HUES64 (cell line): ENCODE measurements at regions not wholly inside any gene's neighbourhood (a gene's known extent, or its start where the extent isn't known, plus 50 kb on each side); places are given as distances from the start of the nearest gene placed in this dataset.

Experiments
- H3K27ac ChIP-seq: 2 replicates; pipeline ENCODE4 v1.7.0; 2013; ENCODE audit warnings: low read depth, low read length, inconsistent platforms
- H3K27me3 ChIP-seq: 2 replicates; pipeline ENCODE4 v1.6.1; 2013; ENCODE audit warnings: mild to moderate bottlenecking, low read length; ENCODE audit not compliant: insufficient read depth
- H3K36me3 ChIP-seq: 2 replicates; pipeline ENCODE4 v1.6.1; 2013; ENCODE audit warnings: mild to moderate bottlenecking, low read length; ENCODE audit not compliant: insufficient read depth
- H3K4me1 ChIP-seq: 2 replicates; pipeline ENCODE4 v1.6.1; 2013; ENCODE audit warnings: mild to moderate bottlenecking, low read length, moderate library complexity; ENCODE audit not compliant: insufficient read depth
- H3K4me3 ChIP-seq: 2 replicates; pipeline ENCODE4 v1.5.1; 2013; ENCODE audit warnings: mild to moderate bottlenecking, low read length, moderate library complexity
- H3K9ac ChIP-seq: 2 replicates; pipeline ENCODE4 v1.6.1; 2013; ENCODE audit warnings: mild to moderate bottlenecking, low read depth, low read length
- H3K9me3 ChIP-seq: 2 replicates; pipeline ENCODE4 v1.6.1; 2013; ENCODE audit warnings: low read depth, low read length; ENCODE audit not compliant: insufficient read depth
- WGBS: fragments of 150-250, 120-280 bp; methylation state at CpG from one replicate; pipeline ENCODE4 v1.1.7; 2013; ENCODE audit warnings: missing lambda C conversion rate; 5-methylcytosine and 5-hydroxymethylcytosine counted together

- Histone ChIP-seq H3K27ac (peak overlapping the region; percentile 3; the same call in 1 of the 2 replicates), H3K4me1 (peaks cover 10% of the 10 kb centered on the region; the same call in 1 of the 2 replicates), H3K9me3 (0 out of 2 replicates have a peak, but pooled peaks cover 2% of the 10 kb centered on the region), H3K9ac (no peak overlapping the region), H3K27me3 (no peaks in the 10 kb centered on the region), H3K4me3 (no peak overlapping the region), H3K36me3 (no peaks in the 10 kb centered on the region)
- 89% methylated on average over 13 of the region's 13 CpGs for WGBS
Measured at GRCh38 chr15:62874959-62875625, 167.5 kb upstream of the TPM1 start.

DNA sequence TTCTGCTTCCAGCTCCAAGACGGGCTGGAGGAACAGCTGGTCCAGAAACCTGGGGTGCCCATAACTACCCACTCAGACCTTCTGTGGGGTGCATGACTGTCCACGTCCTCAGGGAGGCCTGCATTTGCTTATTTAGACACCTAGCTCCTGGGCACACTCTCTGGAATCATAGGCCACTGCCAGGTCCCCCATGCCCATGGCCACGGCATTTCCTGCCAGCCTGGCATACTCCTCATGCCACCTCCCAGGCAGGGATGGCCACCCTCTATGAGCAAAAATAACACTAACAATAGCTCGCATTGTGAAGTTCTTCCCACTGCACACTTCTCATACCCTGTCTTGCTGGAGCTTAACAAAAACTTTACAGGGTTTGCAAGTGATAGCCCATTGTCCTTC lies 166.9 kb upstream of the TPM1 start:
- Histone ChIP-seq H3K4me3 (no peak overlapping the region), H3K27me3 (no peaks in the 10 kb centered on the region), H3K27ac (no peak overlapping the region), H3K9me3 (0 out of 2 replicates have a peak, but pooled peaks cover under 1% of the 10 kb centered on the region), H3K4me1 (peaks cover 10% of the 10 kb centered on the region; the same call in 1 of the 2 replicates), H3K9ac (no peak overlapping the region), H3K36me3 (no peaks in the 10 kb centered on the region)
- WGBS: 92% methylated on average over 4 of the region's 4 CpGs

DNA sequence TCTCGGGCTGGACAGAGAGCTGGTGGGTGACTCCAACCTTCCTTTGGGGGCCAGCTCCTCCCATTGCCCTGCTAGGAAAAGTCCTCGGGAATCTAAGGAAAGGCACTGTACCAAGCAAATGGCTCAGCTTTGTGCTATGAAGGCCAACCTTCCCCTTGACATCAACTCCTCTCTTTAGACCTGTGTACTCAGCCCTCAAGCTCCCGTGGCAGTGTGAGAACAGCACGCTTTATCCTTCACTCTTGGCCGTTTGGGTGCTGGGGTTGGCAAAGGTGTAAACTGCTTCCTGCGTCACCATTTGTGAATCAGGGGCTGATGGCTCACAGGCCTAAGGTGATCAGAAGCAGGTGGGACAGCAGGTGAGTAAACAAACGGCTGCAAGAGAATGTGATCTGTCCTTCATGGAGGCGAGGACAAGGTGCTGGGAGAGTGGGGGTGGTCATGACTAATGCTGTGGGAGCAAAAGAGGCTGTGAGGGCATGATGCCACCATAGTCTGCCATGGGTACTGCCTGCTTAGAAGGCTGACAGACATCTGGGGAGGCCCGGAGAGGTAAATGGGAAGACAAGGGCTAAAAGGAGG lies 165.2 kb upstream of the TPM1 start:
- Histone ChIP-seq H3K27ac (no peak overlapping the region), H3K9ac (no peak overlapping the region), H3K27me3 (no peaks in the 10 kb centered on the region), H3K9me3 (no peaks in the 10 kb centered on the region), H3K4me3 (no peak overlapping the region), H3K4me1 (peaks cover 12% of the 10 kb centered on the region; the same call in 1 of the 2 replicates), H3K36me3 (no peaks in the 10 kb centered on the region)
- WGBS: 90% methylated on average over 9 of the region's 9 CpGs

DNA sequence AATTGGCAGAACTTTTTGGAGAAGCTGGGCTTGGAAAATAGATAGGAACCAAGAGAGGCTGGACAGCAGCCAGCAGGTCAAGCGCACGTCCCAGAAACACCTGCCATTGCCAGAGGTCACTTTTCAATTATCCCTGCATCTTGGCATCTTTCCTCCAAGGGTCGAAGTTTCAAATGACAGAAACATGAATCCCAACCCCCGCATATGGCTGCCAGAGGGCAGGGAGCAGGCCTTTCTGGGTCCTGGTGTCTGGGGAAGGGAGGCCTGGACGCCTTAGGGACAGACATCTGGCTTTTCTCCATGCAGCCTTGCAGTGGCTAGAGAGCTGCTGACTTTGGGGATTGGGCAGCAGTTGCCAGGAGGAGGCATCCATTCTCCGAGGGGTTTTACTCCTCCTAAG lies 164.5 kb upstream of the TPM1 start:
- no peaks in the 10 kb centered on the region; the same call in 1 of the 2 replicates for H3K27me3 ChIP-seq
- H3K27ac ChIP-seq: no peak overlapping the region
- H3K4me3 ChIP-seq: no peak overlapping the region
- H3K36me3 ChIP-seq: no peaks in the 10 kb centered on the region
- 87% methylated on average over 6 of the region's 6 CpGs for WGBS
- H3K4me1 ChIP-seq: peaks cover 12% of the 10 kb centered on the region; the same call in 1 of the 2 replicates
- H3K9me3 ChIP-seq: no peaks in the 10 kb centered on the region
- no peak overlapping the region for H3K9ac ChIP-seq

GRCh38 chr15:62879770-62880169 lies 162.8 kb upstream of the TPM1 start:
- Histone ChIP-seq H3K36me3 (no peaks in the 10 kb centered on the region), H3K9me3 (no peaks in the 10 kb centered on the region)

DNA sequence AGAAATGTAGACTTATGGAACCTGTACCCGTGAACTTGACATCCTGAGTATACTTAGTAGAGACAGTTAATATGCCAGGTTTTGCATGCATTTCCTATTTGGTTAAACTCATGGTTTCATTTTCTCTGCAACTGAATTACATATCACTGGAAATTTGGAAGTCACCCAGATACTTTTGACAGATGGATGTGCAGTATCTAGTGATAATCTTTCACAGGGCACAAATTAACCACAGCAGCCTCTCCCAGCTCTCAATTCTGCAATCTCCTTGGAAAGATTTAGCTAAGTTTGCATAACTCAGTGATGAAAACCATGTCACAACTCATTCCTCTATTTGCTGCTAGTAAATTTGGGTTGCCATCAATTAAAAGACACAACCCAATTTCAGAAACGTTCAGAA lies 162.3 kb upstream of the TPM1 start:
- no peaks in the 10 kb centered on the region; the same call in 1 of the 2 replicates for H3K27me3 ChIP-seq
- WGBS: 98% methylated on average over 2 of the region's 2 CpGs

More at GRCh38 chr15:62879770-62880169, 162.8 kb upstream of the TPM1 start:
- no peak overlapping the region for H3K9ac ChIP-seq
- H3K4me3 ChIP-seq: no peak overlapping the region
- no peaks in the 10 kb centered on the region; the same call in 1 of the 2 replicates for H3K27me3 ChIP-seq
- peaks cover 9% of the 10 kb centered on the region; the same call in 1 of the 2 replicates for H3K4me1 ChIP-seq
- WGBS: 81% methylated on average over 8 of the region's 8 CpGs
- H3K27ac ChIP-seq: no peak overlapping the region

GRCh38 chr15:62881056-62881455 lies 161.5 kb upstream of the TPM1 start:
- H3K4me1 ChIP-seq: peaks cover 16% of the 10 kb centered on the region
- no peaks in the 10 kb centered on the region for H3K9me3 ChIP-seq
- WGBS: 81% methylated on average over 4 of the region's 4 CpGs
- no peaks in the 10 kb centered on the region; the same call in 1 of the 2 replicates for H3K27me3 ChIP-seq
- no peaks in the 10 kb centered on the region for H3K36me3 ChIP-seq
- no peak overlapping the region for H3K9ac ChIP-seq
- H3K4me3 ChIP-seq: no peak overlapping the region
- no peak overlapping the region for H3K27ac ChIP-seq

More for the DNA sequence above, 162.3 kb upstream of the TPM1 start:
- no peaks in the 10 kb centered on the region for H3K36me3 ChIP-seq
- H3K27ac ChIP-seq: no peak overlapping the region
- H3K9ac ChIP-seq: no peak overlapping the region
- peaks cover 11% of the 10 kb centered on the region for H3K4me1 ChIP-seq
- no peaks in the 10 kb centered on the region for H3K9me3 ChIP-seq
- no peak overlapping the region for H3K4me3 ChIP-seq

DNA sequence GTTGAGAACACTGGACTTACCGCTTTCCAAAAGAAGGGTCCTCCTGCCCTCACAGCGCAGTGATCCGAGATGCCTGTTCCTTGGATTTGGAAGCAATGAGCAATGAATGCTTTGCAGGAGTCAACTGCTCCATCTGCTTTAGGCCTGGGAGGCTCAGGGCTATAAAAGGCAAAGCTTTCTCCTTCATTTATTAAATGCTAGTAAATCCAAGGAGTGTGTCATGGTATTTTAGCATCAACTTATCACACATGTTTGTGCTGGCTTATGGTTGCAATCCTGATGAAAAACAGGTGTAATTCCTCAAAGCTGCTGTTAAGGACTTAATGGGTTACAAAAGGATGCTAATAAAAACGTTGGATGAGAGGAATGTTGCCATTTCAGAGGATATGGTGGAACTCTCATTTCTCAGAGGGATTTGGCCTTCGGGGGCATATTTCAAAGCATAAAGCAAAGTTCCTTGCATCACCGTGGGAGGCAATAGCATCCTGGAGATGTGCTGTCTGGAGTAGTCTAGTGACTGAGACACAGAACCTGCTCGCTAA lies 158.5 kb upstream of the TPM1 start:
- Histone ChIP-seq H3K27me3 (no peaks in the 10 kb centered on the region; the same call in 1 of the 2 replicates), H3K4me3 (no peak overlapping the region), H3K9me3 (no peaks in the 10 kb centered on the region), H3K9ac (no peak overlapping the region), H3K4me1 (peaks cover 36% of the 10 kb centered on the region), H3K36me3 (no peaks in the 10 kb centered on the region), H3K27ac (no peak overlapping the region)
- 84% methylated on average over 7 of the region's 7 CpGs for whole genome bisulfite sequencing

DNA sequence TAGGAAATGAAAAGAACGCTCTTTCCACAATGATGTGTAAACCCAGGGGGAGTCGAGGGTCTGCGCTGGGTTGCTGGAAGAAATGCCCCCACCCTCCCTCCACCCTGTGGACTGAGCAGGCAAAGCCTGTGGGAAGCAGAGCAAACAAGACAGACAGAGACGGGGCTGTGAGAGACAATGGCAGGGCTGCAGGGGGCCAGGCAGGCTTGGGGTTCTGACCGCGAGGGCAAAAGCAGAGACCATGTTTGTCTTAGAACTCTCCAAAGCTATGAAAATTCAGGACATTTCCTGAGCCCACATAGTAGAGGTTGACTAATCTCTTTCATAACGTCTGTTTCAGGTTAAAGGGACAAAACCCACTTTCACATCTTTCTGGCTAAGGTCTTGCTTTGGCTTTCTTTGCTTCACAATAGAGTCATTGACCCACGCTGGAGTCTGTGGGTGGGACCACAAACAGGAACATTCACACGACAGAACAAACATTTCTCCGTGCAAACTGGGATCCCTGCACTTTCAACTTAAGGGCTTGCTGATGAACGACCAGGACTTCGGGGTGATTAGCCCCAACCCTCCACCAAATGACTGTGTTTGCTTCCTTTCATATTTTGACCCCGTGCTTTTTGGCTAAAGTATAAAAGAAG lies 156.0 kb upstream of the TPM1 start:
- H3K4me1 ChIP-seq: peaks cover 30% of the 10 kb centered on the region
- 7% methylated on average over 13 of the region's 13 CpGs for WGBS
- H3K36me3 ChIP-seq: no peaks in the 10 kb centered on the region
- peak overlapping the region; percentile 80; the same call in 1 of the 2 replicates for H3K27ac ChIP-seq
- peak overlapping the region; percentile 34; the same call in 1 of the 2 replicates for H3K9ac ChIP-seq
- no peaks in the 10 kb centered on the region for H3K9me3 ChIP-seq
- H3K4me3 ChIP-seq: peak overlapping the region; percentile 24
- H3K27me3 ChIP-seq: no peaks in the 10 kb centered on the region; the same call in 1 of the 2 replicates

- 62% methylated on average over 4 of the region's 7 CpGs for WGBS
- Histone ChIP-seq H3K9ac (no peak overlapping the region), H3K27me3 (no peaks in the 10 kb centered on the region; the same call in 1 of the 2 replicates), H3K36me3 (no peaks in the 10 kb centered on the region), H3K9me3 (no peaks in the 10 kb centered on the region), H3K27ac (peak overlapping the region; percentile 80; the same call in 1 of the 2 replicates), H3K4me3 (no peak overlapping the region; the same call in 1 of the 2 replicates), H3K4me1 (peaks cover 30% of the 10 kb centered on the region)
Measured at GRCh38 chr15:62887113-62887570, 155.4 kb upstream of the TPM1 start.

GRCh38 chr15:62888623-62889022 lies 153.9 kb upstream of the TPM1 start:
- Histone ChIP-seq H3K36me3 (no peaks in the 10 kb centered on the region), H3K9ac (no peak overlapping the region), H3K9me3 (no peaks in the 10 kb centered on the region), H3K27me3 (no peaks in the 10 kb centered on the region), H3K27ac (no peak overlapping the region), H3K4me3 (no peak overlapping the region), H3K4me1 (peaks cover 30% of the 10 kb centered on the region)
- WGBS: 93% methylated on average over 3 of the region's 3 CpGs
